ENCODE measurements at regions not wholly inside any gene's neighbourhood (a gene's known extent, or its start where the extent isn't known, plus 50 kb on each side); places are given as distances from the start of the nearest gene placed in this dataset.

DNA sequence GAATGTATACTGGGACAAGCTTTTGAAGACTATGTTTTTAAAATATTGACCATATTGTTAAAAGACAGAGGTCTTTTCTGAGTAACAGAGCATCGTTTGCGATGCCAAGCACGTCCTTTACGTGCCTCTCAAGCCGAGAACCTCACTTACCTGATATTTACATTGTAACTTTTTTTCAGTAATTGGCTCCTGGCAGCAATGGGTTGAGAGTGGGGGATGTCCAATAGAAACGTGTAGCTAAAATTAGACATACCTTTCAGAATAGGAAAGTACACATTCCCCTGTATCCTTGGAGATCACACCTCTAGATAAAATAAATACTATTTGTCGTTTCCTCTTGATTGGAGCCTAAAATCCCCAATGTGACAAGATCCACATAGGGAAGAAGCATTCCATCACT lies 222.2 kb upstream of the RGS6 start:
- Histone ChIP-seq H3K4me2 (ENCODE audit: low read depth, low read length) (no peak overlapping the region), H2BK5ac (ENCODE audit: low read depth, low read length, poor library complexity, severe bottlenecking) (peak overlapping the region; percentile 67), H3K4me1 (ENCODE audit: control insufficient read depth, insufficient read depth, low read length) (peaks cover 26% of the 10 kb centered on the region), H3K79me1 (ENCODE audit: low read depth in 1 of 2, low read length in 2 of 2) (peaks cover 18 to 36% of the 10 kb centered on the region in 2 experiments), H3K9ac (ENCODE audit: low read depth, low read length) (no peak overlapping the region), H2BK20ac (ENCODE audit: low read depth, low read length) (peak overlapping the region; percentile 88), H2AK9ac (replicated peaks; ENCODE audit: low read depth, low read length, poor library complexity) (no peak overlapping the region), H3K9me1 (ENCODE audit: insufficient read depth, low read length) (peaks cover 19% of the 10 kb centered on the region), H4K20me1 (ENCODE audit: insufficient read depth, low read length) (no peaks in the 10 kb centered on the region; the same call in 1 of the 2 replicates), H3K23ac (ENCODE audit: low read depth, low read length) (no peak overlapping the region), H3K27me3 (ENCODE audit: control insufficient read depth, insufficient read depth, low read length) (no peaks in the 10 kb centered on the region), H3K14ac (replicated peaks; ENCODE audit: low read depth, low read length) (no peak overlapping the region; the same call in 1 of the 2 replicates), H2BK15ac (ENCODE audit: low read depth, low read length) (peak overlapping the region; percentile 59; the same call in 1 of the 3 replicates), H2AFZ (replicated peaks; ENCODE audit: low read length, poor library complexity) (no peak overlapping the region), H3K9me3 (ENCODE audit: control insufficient read depth, insufficient read depth, low read length) (no peaks in the 10 kb centered on the region), H3K4ac (ENCODE audit: low read depth, low read length) (peak overlapping the region; percentile 15; the same call in 1 of the 2 replicates), H3K27ac (ENCODE audit: insufficient read depth, low read length) (no peak overlapping the region), H2BK120ac (ENCODE audit: low read depth, low read length) (peak overlapping the region; percentile 63; the same call in 1 of the 2 replicates), H3K36me3 (ENCODE audit: control insufficient read depth, insufficient read depth, low read length) (peaks cover 7% of the 10 kb centered on the region), H4K5ac (ENCODE audit: low read depth, low read length) (no peak overlapping the region), H4K91ac (ENCODE audit: insufficient read depth, low read depth, low read length) (no peak overlapping the region), H4K8ac (ENCODE audit: low read depth in 2 of 2, low read length in 2 of 2) (no peak overlapping the region; a peak in 1 of 4 replicates), H3K56ac (ENCODE audit: extremely low read depth, insufficient read depth, low read length) (no peak overlapping the region), H2AK5ac (ENCODE audit: low read depth, low read length) (peak overlapping the region; percentile 22; the same call in 1 of the 2 replicates), H3K18ac (ENCODE audit: low read depth, low read length) (peak overlapping the region; percentile 43; the same call in 1 of the 2 replicates), H3K4me3 (ENCODE audit: insufficient read depth, low read depth, low read length) (no peak overlapping the region)
- intact Hi-C loops (cut with micrococcal nuclease) (loop anchor here (2.0 to 5.0 kb wide), 3 partner anchors 118 to 389 kb away; partner anchors contain the start of gene SIPA1L1), dilution Hi-C loops (cut with HindIII; ENCODE audit: low sequenced_read_pairs, unreplicated experiment) (no loop called here), in situ Hi-C loops (cut with MboI; ENCODE audit: low sequenced_read_pairs) (no loop called here)
- WGBS, 2 experiments (ENCODE audit: extremely low coverage in 2 of 2, insufficient read length in 1 of 2), result 100% methylated on average over 1 of the region's 7 CpGs; no CpG with 5 or more reads in 1 of the 2 experiments
- ATAC-seq (ENCODE audit: low read depth) (no peak), DNase-seq (no peak)
- TF ChIP-seq MXI1 (IDR thresholded peaks at IDR 0.05; ENCODE audit: borderline replicate concordance, low read depth, low read length), result no peak
- TF ChIP-seq, protein P1, sequence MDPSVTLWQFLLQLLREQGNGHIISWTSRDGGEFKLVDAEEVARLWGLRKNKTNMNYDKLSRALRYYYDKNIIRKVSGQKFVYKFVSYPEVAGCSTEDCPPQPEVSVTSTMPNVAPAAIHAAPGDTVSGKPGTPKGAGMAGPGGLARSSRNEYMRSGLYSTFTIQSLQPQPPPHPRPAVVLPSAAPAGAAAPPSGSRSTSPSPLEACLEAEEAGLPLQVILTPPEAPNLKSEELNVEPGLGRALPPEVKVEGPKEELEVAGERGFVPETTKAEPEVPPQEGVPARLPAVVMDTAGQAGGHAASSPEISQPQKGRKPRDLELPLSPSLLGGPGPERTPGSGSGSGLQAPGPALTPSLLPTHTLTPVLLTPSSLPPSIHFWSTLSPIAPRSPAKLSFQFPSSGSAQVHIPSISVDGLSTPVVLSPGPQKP (IDR thresholded peaks at IDR 0.05; ENCODE audit: borderline replicate concordance, low read depth, low read length), result no peak
- no peak for TF ChIP-seq CEBPB (IDR thresholded peaks at IDR 0.05; ENCODE audit: low read depth, low read length)
- TF ChIP-seq MAFK (IDR thresholded peaks at IDR 0.05; ENCODE audit: low read depth, low read length), result no peak
- TF ChIP-seq, protein P2, sequence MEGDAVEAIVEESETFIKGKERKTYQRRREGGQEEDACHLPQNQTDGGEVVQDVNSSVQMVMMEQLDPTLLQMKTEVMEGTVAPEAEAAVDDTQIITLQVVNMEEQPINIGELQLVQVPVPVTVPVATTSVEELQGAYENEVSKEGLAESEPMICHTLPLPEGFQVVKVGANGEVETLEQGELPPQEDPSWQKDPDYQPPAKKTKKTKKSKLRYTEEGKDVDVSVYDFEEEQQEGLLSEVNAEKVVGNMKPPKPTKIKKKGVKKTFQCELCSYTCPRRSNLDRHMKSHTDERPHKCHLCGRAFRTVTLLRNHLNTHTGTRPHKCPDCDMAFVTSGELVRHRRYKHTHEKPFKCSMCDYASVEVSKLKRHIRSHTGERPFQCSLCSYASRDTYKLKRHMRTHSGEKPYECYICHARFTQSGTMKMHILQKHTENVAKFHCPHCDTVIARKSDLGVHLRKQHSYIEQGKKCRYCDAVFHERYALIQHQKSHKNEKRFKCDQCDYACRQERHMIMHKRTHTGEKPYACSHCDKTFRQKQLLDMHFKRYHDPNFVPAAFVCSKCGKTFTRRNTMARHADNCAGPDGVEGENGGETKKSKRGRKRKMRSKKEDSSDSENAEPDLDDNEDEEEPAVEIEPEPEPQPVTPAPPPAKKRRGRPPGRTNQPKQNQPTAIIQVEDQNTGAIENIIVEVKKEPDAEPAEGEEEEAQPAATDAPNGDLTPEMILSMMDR (conservative IDR thresholded peaks at IDR 0.05; ENCODE audit: low read depth, low read length), result no peak
- CTCF ChIA-PET, result no interaction called here
- BruUV-seq (replicated peaks), result no TSS peak
- POLR2A ChIA-PET (ENCODE audit: unreplicated experiment), result no interaction called here
